ENCODE measurements at regions not wholly inside any gene's neighbourhood (a gene's known extent, or its start where the extent isn't known, plus 50 kb on each side); places are given as distances from the start of the nearest gene placed in this dataset.
A peak's percentile ranks its signal among the peaks of the same experiment; 100 is the strongest.

GRCh38 chr14:71289536-71289935, 382.3 kb downstream of the PCNX1 start:
- no peaks in the 10 kb centered on the region for H3K4me1 Mint-ChIP-seq
- peak overlapping the region; percentile 37 for H3K27ac Mint-ChIP-seq
- no peaks in the 10 kb centered on the region for H3K36me3 Mint-ChIP-seq (ENCODE audit: low read depth)
- peaks cover 6% of the 10 kb centered on the region for H3K27me3 Mint-ChIP-seq
- H3K4me3 Mint-ChIP-seq, result no peak overlapping the region
- DNase-seq (no peak), ATAC-seq (peak; percentile 44)
- H3K9me3 ChIP-seq (ENCODE audit: control insufficient read depth, low read length, poor library complexity, severe bottlenecking), result no peaks in the 10 kb centered on the region

GRCh38 chr14:71290301-71290700, 383.0 kb downstream of the PCNX1 start:
- ATAC-seq (no peak), DNase-seq (no peak)
- Mint-ChIP-seq H3K4me1 (no peaks in the 10 kb centered on the region), H3K27me3 (peaks cover 6% of the 10 kb centered on the region), H3K4me3 (no peak overlapping the region), H3K27ac (no peak overlapping the region), H3K36me3 (ENCODE audit: low read depth) (no peaks in the 10 kb centered on the region)
- no peaks in the 10 kb centered on the region for H3K9me3 ChIP-seq (ENCODE audit: control insufficient read depth, low read length, poor library complexity, severe bottlenecking)

GRCh38 chr14:71290960-71291466, 383.8 kb downstream of the PCNX1 start:
- H3K27me3 Mint-ChIP-seq, result peaks cover 6% of the 10 kb centered on the region

GRCh38 chr14:71296184-71296583, 388.9 kb downstream of the PCNX1 start:
- Mint-ChIP-seq H3K36me3 (ENCODE audit: low read depth) (no peaks in the 10 kb centered on the region), H3K27me3 (no peaks in the 10 kb centered on the region), H3K4me1 (peaks cover 2% of the 10 kb centered on the region), H3K27ac (no peak overlapping the region), H3K4me3 (no peak overlapping the region)
- no peaks in the 10 kb centered on the region for H3K9me3 ChIP-seq (ENCODE audit: control insufficient read depth, low read length, poor library complexity, severe bottlenecking)
- DNase-seq (no peak), ATAC-seq (no peak)

More at GRCh38 chr14:71290960-71291466, 383.8 kb downstream of the PCNX1 start:
- Mint-ChIP-seq H3K4me3 (no peak overlapping the region), H3K27ac (no peak overlapping the region), H3K4me1 (no peaks in the 10 kb centered on the region), H3K36me3 (ENCODE audit: low read depth) (no peaks in the 10 kb centered on the region)
- no peak for DNase-seq
- ATAC-seq, result peak; percentile 39
- no peaks in the 10 kb centered on the region for H3K9me3 ChIP-seq (ENCODE audit: control insufficient read depth, low read length, poor library complexity, severe bottlenecking)

GRCh38 chr14:71300566-71301330, 393.5 kb downstream of the PCNX1 start:
- no peaks in the 10 kb centered on the region for H3K9me3 ChIP-seq (ENCODE audit: control insufficient read depth, low read length, poor library complexity, severe bottlenecking)
- ATAC-seq (no peak), DNase-seq (no peak)
- Mint-ChIP-seq H3K27me3 (no peaks in the 10 kb centered on the region), H3K4me1 (peaks cover 2% of the 10 kb centered on the region), H3K36me3 (ENCODE audit: low read depth) (no peaks in the 10 kb centered on the region), H3K4me3 (no peak overlapping the region), H3K27ac (no peak overlapping the region)

GRCh38 chr14:71301611-71302010, 394.4 kb downstream of the PCNX1 start:
- no peaks in the 10 kb centered on the region for H3K36me3 Mint-ChIP-seq (ENCODE audit: low read depth)
- H3K4me1 Mint-ChIP-seq, result peaks cover 2% of the 10 kb centered on the region
- H3K27ac Mint-ChIP-seq, result no peak overlapping the region
- no peak overlapping the region for H3K4me3 Mint-ChIP-seq
- no peaks in the 10 kb centered on the region for H3K9me3 ChIP-seq (ENCODE audit: control insufficient read depth, low read length, poor library complexity, severe bottlenecking)
- ATAC-seq, result no peak
- no peak for DNase-seq
- peaks cover 2% of the 10 kb centered on the region for H3K27me3 Mint-ChIP-seq

GRCh38 chr14:71304690-71305089, 397.4 kb downstream of the PCNX1 start:
- Mint-ChIP-seq H3K36me3 (ENCODE audit: low read depth) (no peaks in the 10 kb centered on the region), H3K4me3 (no peak overlapping the region), H3K27me3 (peaks cover 21% of the 10 kb centered on the region), H3K27ac (no peak overlapping the region), H3K4me1 (peaks cover 2% of the 10 kb centered on the region)
- no peak for DNase-seq
- no peak for ATAC-seq
- no peaks in the 10 kb centered on the region for H3K9me3 ChIP-seq (ENCODE audit: control insufficient read depth, low read length, poor library complexity, severe bottlenecking)

- no peak for ATAC-seq
These were observed 401.4 kb downstream of the PCNX1 start for GRCh38 chr14:71308671-71309070.

GRCh38 chr14:71309756-71310155, 402.5 kb downstream of the PCNX1 start:
- Mint-ChIP-seq H3K36me3 (ENCODE audit: low read depth) (peaks cover 2% of the 10 kb centered on the region), H3K27me3 (peaks cover 28% of the 10 kb centered on the region), H3K4me3 (no peak overlapping the region), H3K4me1 (peaks cover 3% of the 10 kb centered on the region), H3K27ac (no peak overlapping the region)
- no peak for ATAC-seq
- H3K9me3 ChIP-seq (ENCODE audit: control insufficient read depth, low read length, poor library complexity, severe bottlenecking), result no peaks in the 10 kb centered on the region
- no peak for DNase-seq

More at GRCh38 chr14:71308671-71309070, 401.4 kb downstream of the PCNX1 start:
- no peak for DNase-seq
- peaks cover 28% of the 10 kb centered on the region for H3K27me3 Mint-ChIP-seq
- H3K4me3 Mint-ChIP-seq, result no peak overlapping the region
- H3K27ac Mint-ChIP-seq, result no peak overlapping the region
- no peaks in the 10 kb centered on the region for H3K9me3 ChIP-seq (ENCODE audit: control insufficient read depth, low read length, poor library complexity, severe bottlenecking)
- peaks cover 3% of the 10 kb centered on the region for H3K4me1 Mint-ChIP-seq
- H3K36me3 Mint-ChIP-seq (ENCODE audit: low read depth), result peaks cover 2% of the 10 kb centered on the region

GRCh38 chr14:71311061-71311460, 403.8 kb downstream of the PCNX1 start:
- DNase-seq (no peak), ATAC-seq (no peak)
- Mint-ChIP-seq H3K4me3 (no peak overlapping the region), H3K27ac (no peak overlapping the region), H3K27me3 (peaks cover 28% of the 10 kb centered on the region), H3K36me3 (ENCODE audit: low read depth) (peaks cover 2% of the 10 kb centered on the region), H3K4me1 (peaks cover 3% of the 10 kb centered on the region)
- H3K9me3 ChIP-seq (ENCODE audit: control insufficient read depth, low read length, poor library complexity, severe bottlenecking), result no peaks in the 10 kb centered on the region

- Mint-ChIP-seq H3K36me3 (ENCODE audit: low read depth) (peaks cover 5% of the 10 kb centered on the region), H3K4me1 (peaks cover 10% of the 10 kb centered on the region), H3K4me3 (no peak overlapping the region), H3K27ac (no peak overlapping the region), H3K27me3 (peaks cover 8% of the 10 kb centered on the region)
- no peaks in the 10 kb centered on the region for H3K9me3 ChIP-seq (ENCODE audit: control insufficient read depth, low read length, poor library complexity, severe bottlenecking)
- ATAC-seq (no peak), DNase-seq (no peak)
These were observed 407.5 kb downstream of the PCNX1 start for GRCh38 chr14:71314717-71315116.

GRCh38 chr14:71317385-71318096, 410.3 kb downstream of the PCNX1 start:
- peak overlapping the region; percentile 28 for H3K4me3 Mint-ChIP-seq

GRCh38 chr14:71318097-71318459, 410.8 kb downstream of the PCNX1 start:
- no peaks in the 10 kb centered on the region for H3K27me3 Mint-ChIP-seq
- no peak for DNase-seq
- no peak overlapping the region for H3K27ac Mint-ChIP-seq
- peaks cover 5% of the 10 kb centered on the region for H3K36me3 Mint-ChIP-seq (ENCODE audit: low read depth)
- H3K9me3 ChIP-seq (ENCODE audit: control insufficient read depth, low read length, poor library complexity, severe bottlenecking), result no peaks in the 10 kb centered on the region
- ATAC-seq, result no peak
- H3K4me1 Mint-ChIP-seq, result peaks cover 25% of the 10 kb centered on the region
- H3K4me3 Mint-ChIP-seq, result no peak overlapping the region

More at GRCh38 chr14:71317385-71318096, 410.3 kb downstream of the PCNX1 start:
- Mint-ChIP-seq H3K36me3 (ENCODE audit: low read depth) (peaks cover 5% of the 10 kb centered on the region), H3K27me3 (no peaks in the 10 kb centered on the region), H3K4me1 (peaks cover 19% of the 10 kb centered on the region), H3K27ac (no peak overlapping the region)
- DNase-seq (no peak), ATAC-seq (no peak)
- H3K9me3 ChIP-seq (ENCODE audit: control insufficient read depth, low read length, poor library complexity, severe bottlenecking), result no peaks in the 10 kb centered on the region
